Caco-2 (cell line): ENCODE measurements at regions not wholly inside any gene's neighbourhood (a gene's known extent, or its start where the extent isn't known, plus 50 kb on each side); places are given as distances from the start of the nearest gene placed in this dataset.

Source experiments
- BruUV-seq: library from RNA; stranded (reverse); fragments of 400-500 nt; replicated peaks from 2 replicates; lab custom pipeline; 2021; lab: Mats Ljungman, UMichigan
- CTCF ChIA-PET: fragments of 300-600 bp; sonication (Branson Sonifier 250); formaldehyde crosslinking; loops from one replicate; lab custom pipeline; 2022; ENCODE audit warnings: antibody characterized with exemption; lab: Charles Lee
- POLR2A ChIA-PET: fragments of 300-600 bp; sonication (Branson Sonifier 250); formaldehyde crosslinking; loops from one replicate; lab custom pipeline; 2022; ENCODE audit warnings: antibody characterized with exemption; lab: Charles Lee
- DNase-seq, 2 experiments: peaks; one replicate each; pipeline versions ENCODE4 v3.0.0 to v3.0.0-alpha.2; 2020 to 2022
- H3K27me3 ChIP-seq: replicated peaks from 2 replicates; pipeline ENCODE4 v1.6.0; 2011; ENCODE audit warnings: low read length; ENCODE audit not compliant: control insufficient read depth, insufficient read depth
- H3K36me3 ChIP-seq: 2 replicates; pipeline ENCODE4 v1.5.1; 2011; ENCODE audit warnings: low read length; ENCODE audit not compliant: control insufficient read depth, insufficient read depth
- H3K4me1 ChIP-seq: fragments of 250-450 bp; sonication (Bioruptor Pico); 2 replicates; pipeline ENCODE4 v1.5.1; 2020; ENCODE audit warnings: mild to moderate bottlenecking
- H3K4me3 ChIP-seq: 2 replicates; pipeline ENCODE4 v1.5.1; 2011; ENCODE audit warnings: low read depth, mild to moderate bottlenecking, control low read depth, low read length
- H3K9me3 ChIP-seq: fragments of 250-450 bp; sonication (Bioruptor Pico); 2 replicates; pipeline ENCODE4 v1.5.1; 2020; ENCODE audit warnings: mild to moderate bottlenecking, moderate library complexity
- H3K27ac Mint-ChIP-seq: one replicate; pipeline ENCODE4 v1.8.0; 2022; ENCODE audit warnings: mixed read lengths; ENCODE audit not compliant: unreplicated experiment
- H3K27me3 Mint-ChIP-seq: one replicate; pipeline ENCODE4 v1.8.0; 2022; ENCODE audit warnings: mixed read lengths; ENCODE audit not compliant: insufficient read depth, unreplicated experiment
- H3K36me3 Mint-ChIP-seq: one replicate; pipeline ENCODE4 v1.8.0; 2022; ENCODE audit warnings: mild to moderate bottlenecking, mixed read lengths; ENCODE audit not compliant: insufficient read depth, unreplicated experiment
- H3K4me1 Mint-ChIP-seq: one replicate; pipeline ENCODE4 v1.8.0; 2022; ENCODE audit warnings: low read depth, mixed read lengths; ENCODE audit not compliant: unreplicated experiment
- H3K4me3 Mint-ChIP-seq: one replicate; pipeline ENCODE4 v1.8.0; 2022; ENCODE audit warnings: mild to moderate bottlenecking, moderate library complexity, mixed read lengths; ENCODE audit not compliant: unreplicated experiment
- H3K9me3 Mint-ChIP-seq: one replicate; pipeline ENCODE4 v1.8.0; 2022; ENCODE audit warnings: mixed read lengths; ENCODE audit not compliant: unreplicated experiment
- intact Hi-C: fragments of 100-400 bp; cut with micrococcal nuclease; formaldehyde crosslinking; loops from one replicate; pipeline ENCODE4 v1.10.0; 2022; ENCODE audit not compliant: unreplicated experiment
- TF ChIP-seq, protein P1 (sequence below), 2 experiments: fragments of 200-600 bp in 1 of 2; IDR thresholded peaks; 1 replicate in 1 of 2; 2 replicates in 1 of 2; pipeline versions ENCODE4 v1.5.1 to v1.8.0; 2011 to 2022; ENCODE audit warnings: antibody characterized with exemption in 1 of 2, control low read depth in 1 of 2, inconsistent platforms in 1 of 2, low read depth in 1 of 2, low read length in 1 of 2, mild to moderate bottlenecking in 1 of 2, moderate library complexity in 1 of 2; ENCODE audit not compliant: insufficient read depth in 1 of 2, severe bottlenecking in 1 of 2, unreplicated experiment in 1 of 2

DNA sequence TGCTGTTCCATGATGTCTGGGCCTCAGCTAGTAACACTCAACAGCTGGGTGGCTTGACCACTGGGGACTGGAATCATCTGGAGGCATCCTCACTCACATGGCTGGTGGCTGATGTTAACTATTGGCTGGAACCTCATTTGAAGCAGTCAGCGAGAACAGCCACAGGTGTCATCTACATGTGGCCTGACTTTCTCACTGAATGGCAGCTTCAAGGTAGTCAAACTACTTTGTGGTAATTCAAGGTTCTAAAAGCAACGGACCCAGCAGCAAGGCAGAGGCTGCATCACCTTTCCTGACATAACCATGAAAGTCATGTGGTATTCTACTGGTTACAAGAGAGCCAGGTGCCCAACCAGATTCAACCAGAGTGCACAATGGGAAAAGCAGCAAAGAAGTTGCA lies 115.9 kb upstream of the DST start:
- ChIA-PET CTCF (interaction anchor here (1.6 kb wide), 1 partner anchor 46 kb away, joined by 3 read pairs; no protein-coding TSS in a partner anchor), POLR2A (no interaction called here)
- intact Hi-C loops: no loop called here
- Mint-ChIP-seq H3K36me3 (no peaks in the 10 kb centered on the region), H3K27ac (no peak overlapping the region), H3K4me1 (peaks cover 24% of the 10 kb centered on the region), H3K9me3 (no peaks in the 10 kb centered on the region), H3K4me3 (no peak overlapping the region), H3K27me3 (no peaks in the 10 kb centered on the region)
- no peak for DNase-seq
- no peaks in the 10 kb centered on the region for H3K9me3 ChIP-seq
- no peaks in the 10 kb centered on the region for H3K27me3 ChIP-seq
- no peak overlapping the region for H3K4me3 ChIP-seq
- TF ChIP-seq, protein P1, sequence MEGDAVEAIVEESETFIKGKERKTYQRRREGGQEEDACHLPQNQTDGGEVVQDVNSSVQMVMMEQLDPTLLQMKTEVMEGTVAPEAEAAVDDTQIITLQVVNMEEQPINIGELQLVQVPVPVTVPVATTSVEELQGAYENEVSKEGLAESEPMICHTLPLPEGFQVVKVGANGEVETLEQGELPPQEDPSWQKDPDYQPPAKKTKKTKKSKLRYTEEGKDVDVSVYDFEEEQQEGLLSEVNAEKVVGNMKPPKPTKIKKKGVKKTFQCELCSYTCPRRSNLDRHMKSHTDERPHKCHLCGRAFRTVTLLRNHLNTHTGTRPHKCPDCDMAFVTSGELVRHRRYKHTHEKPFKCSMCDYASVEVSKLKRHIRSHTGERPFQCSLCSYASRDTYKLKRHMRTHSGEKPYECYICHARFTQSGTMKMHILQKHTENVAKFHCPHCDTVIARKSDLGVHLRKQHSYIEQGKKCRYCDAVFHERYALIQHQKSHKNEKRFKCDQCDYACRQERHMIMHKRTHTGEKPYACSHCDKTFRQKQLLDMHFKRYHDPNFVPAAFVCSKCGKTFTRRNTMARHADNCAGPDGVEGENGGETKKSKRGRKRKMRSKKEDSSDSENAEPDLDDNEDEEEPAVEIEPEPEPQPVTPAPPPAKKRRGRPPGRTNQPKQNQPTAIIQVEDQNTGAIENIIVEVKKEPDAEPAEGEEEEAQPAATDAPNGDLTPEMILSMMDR (IDR thresholded peaks at IDR 0.05; ENCODE audit: insufficient read depth in 1 of 2, low read depth in 1 of 2, low read length in 1 of 2, severe bottlenecking in 1 of 2, unreplicated experiment in 1 of 2): no peak
- H3K4me1 ChIP-seq: peaks cover 51% of the 10 kb centered on the region
- no TSS peak for BruUV-seq
- H3K36me3 ChIP-seq: no peaks in the 10 kb centered on the region

DNA sequence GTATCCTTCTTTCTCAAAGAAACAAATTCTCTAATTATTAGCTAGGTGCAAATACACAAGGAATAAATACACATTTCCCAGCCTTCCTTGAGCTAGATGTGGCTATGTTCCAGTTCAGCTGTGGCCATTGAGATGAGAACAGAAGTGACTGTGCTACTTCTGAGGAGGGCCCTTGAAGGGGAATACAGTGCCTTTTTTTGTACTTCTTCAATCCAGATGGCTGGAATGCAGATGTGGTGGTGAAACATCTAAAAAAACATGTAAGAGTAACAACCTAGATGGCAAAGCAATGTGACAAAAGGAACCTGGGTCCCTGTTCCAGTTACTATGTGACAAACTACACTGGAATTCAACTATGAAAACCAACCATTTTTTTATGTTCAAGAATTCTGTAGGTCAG lies 115.4 kb upstream of the DST start:
- H3K4me1 Mint-ChIP-seq: peaks cover 26% of the 10 kb centered on the region
- no peak for DNase-seq
- no peak overlapping the region for H3K27ac Mint-ChIP-seq
- CTCF ChIA-PET: interaction anchor here (1.4 to 2.0 kb wide), 3 partner anchors 45 to 93 kb away, joined by 3 to 7 read pairs (median 4); no protein-coding TSS in a partner anchor
- no TSS peak for BruUV-seq
- POLR2A ChIA-PET: no interaction called here
- Histone ChIP-seq H3K4me1 (peaks cover 48% of the 10 kb centered on the region), H3K9me3 (no peaks in the 10 kb centered on the region), H3K27me3 (no peaks in the 10 kb centered on the region), H3K4me3 (no peak overlapping the region), H3K36me3 (no peaks in the 10 kb centered on the region)
- no peak overlapping the region for H3K4me3 Mint-ChIP-seq
- H3K36me3 Mint-ChIP-seq: no peaks in the 10 kb centered on the region
- H3K27me3 Mint-ChIP-seq: no peaks in the 10 kb centered on the region
- intact Hi-C loops: no loop called here
- TF ChIP-seq, protein P1 (IDR thresholded peaks at IDR 0.05; ENCODE audit: insufficient read depth in 1 of 2, low read depth in 1 of 2, low read length in 1 of 2, severe bottlenecking in 1 of 2, unreplicated experiment in 1 of 2): no peak
- no peaks in the 10 kb centered on the region for H3K9me3 Mint-ChIP-seq

GRCh38 chr6:56757588-56757984 lies 114.9 kb upstream of the DST start:
- H3K4me3 Mint-ChIP-seq: no peak overlapping the region
- CTCF ChIA-PET: interaction anchor here (0.6 to 2.0 kb wide), 5 partner anchors 45 to 94 kb away, joined by 3 to 7 read pairs (median 4); no protein-coding TSS in a partner anchor

More at GRCh38 chr6:56757588-56757984, 114.9 kb upstream of the DST start:
- H3K27me3 ChIP-seq: no peaks in the 10 kb centered on the region
- no peaks in the 10 kb centered on the region for H3K9me3 Mint-ChIP-seq
- intact Hi-C loops: loop anchor here (1.0 kb wide), 2 partner anchors 48 to 120 kb away; no protein-coding TSS in a partner anchor
- H3K4me1 Mint-ChIP-seq: peaks cover 28% of the 10 kb centered on the region
- H3K9me3 ChIP-seq: no peaks in the 10 kb centered on the region
- POLR2A ChIA-PET: no interaction called here
- peaks cover 44% of the 10 kb centered on the region for H3K4me1 ChIP-seq
- H3K36me3 ChIP-seq: no peaks in the 10 kb centered on the region
- H3K27ac Mint-ChIP-seq: no peak overlapping the region
- H3K36me3 Mint-ChIP-seq: no peaks in the 10 kb centered on the region
- no TSS peak for BruUV-seq
- H3K4me3 ChIP-seq: no peak overlapping the region
- peak; percentile 42 to 51 for DNase-seq
- no peaks in the 10 kb centered on the region for H3K27me3 Mint-ChIP-seq
- TF ChIP-seq, protein P1 (IDR thresholded peaks at IDR 0.05; ENCODE audit: insufficient read depth in 1 of 2, low read depth in 1 of 2, low read length in 1 of 2, severe bottlenecking in 1 of 2, unreplicated experiment in 1 of 2): peak; percentile 43 to 70
